NCI-H2196 treated with DMSO at 0.1 percent for 48 hours (cell line): ENCODE measurements at regions not wholly inside any gene's neighbourhood (a gene's known extent, or its start where the extent isn't known, plus 50 kb on each side); places are given as distances from the start of the nearest gene placed in this dataset.
"Not testable (repeated sequence)": the region's sequence is repeated elsewhere in the genome, so short reads cannot be mapped to it uniquely, and the experiment has no call there.

Source experiments
- DNase-seq: peaks from one replicate; lab custom pipeline; 2025; ENCODE audit not compliant: unreplicated experiment; lab: John Stamatoyannopoulos, UW

GRCh38 chr3:135393159-135393558 is 572.4 kb upstream of the PPP2R3A start:
- no peak for DNase-seq

- DNase-seq, result no peak
Measured at GRCh38 chr3:135393898-135394525, 571.5 kb upstream of the PPP2R3A start.

GRCh38 chr3:135412475-135412874 is 553.1 kb upstream of the PPP2R3A start:
- DNase-seq, result no peak

DNA sequence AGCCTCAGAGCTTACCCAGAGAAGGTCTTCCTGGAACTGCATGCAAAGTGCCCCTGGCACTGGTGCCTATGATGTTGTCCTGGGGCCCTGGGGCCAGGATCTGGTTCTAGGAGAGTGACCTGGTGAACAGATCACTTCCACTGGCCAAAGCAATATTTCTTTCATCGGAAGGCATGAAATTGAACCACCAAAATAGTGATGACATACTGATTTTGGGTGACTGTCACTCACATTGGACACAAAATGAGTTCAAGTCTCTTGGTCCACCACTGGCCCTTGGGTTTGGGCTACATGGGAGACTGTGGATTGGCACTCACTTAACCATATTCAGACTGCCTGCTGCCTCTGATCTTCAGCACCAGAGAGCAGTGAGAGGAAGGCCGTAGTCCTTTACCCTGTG is 549.3 kb upstream of the PPP2R3A start:
- no peak for DNase-seq

DNA sequence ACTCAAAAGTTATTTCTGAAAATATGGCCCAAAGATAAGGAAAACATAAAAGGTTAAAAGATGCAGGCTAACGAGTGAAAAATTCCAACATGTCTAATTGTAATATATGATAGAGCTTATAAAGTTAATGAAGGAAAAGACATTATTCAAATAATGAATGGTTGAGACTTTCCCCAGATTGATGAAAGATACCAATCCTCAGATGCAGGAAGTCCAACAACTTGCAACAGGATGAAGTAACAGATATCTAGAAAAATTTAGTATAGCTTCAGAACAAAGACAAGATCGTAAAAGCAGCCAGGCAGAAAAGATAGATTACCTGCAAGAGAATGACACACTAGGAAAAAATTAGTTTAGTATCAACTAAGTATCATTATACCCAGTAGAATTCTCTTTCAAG is 546.4 kb upstream of the PPP2R3A start:
- DNase-seq, result no peak

DNA sequence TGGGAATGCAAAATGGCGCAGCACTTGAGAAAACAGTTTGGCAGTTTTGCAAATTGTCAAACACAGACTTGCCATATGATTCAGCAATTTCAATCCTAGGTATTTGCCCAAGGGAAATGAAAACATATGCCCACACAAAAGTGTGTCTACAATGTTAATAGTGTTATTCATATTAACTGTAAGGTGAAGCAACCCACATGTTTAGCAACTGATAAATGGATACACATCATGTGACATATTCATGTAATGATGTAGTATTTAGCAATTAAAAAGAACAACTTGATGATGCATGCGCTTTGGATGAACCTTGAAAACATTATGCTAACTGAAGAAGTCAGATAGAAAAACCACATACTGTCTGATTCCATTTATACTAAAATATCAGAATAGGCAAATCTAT is 539.0 kb upstream of the PPP2R3A start:
- DNase-seq, result no peak

DNA sequence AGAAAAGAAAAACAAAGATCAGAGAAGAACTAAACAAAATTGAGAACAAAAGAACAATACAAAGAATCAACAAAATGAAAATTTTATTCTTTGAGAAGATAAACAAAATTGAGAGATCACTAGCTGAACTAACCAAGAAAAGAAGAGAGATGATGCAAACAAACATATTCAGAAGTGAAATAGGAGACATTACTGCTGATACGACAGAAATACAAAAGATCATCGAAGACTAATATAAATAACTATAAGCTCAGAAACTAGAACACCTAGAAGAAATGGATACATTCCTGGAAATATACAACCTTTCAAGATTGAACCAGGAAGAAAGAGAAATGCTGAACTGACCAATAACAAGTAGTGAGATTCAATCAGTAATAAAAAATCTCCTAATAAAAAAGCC is 533.1 kb upstream of the PPP2R3A start:
- no peak for DNase-seq

DNA sequence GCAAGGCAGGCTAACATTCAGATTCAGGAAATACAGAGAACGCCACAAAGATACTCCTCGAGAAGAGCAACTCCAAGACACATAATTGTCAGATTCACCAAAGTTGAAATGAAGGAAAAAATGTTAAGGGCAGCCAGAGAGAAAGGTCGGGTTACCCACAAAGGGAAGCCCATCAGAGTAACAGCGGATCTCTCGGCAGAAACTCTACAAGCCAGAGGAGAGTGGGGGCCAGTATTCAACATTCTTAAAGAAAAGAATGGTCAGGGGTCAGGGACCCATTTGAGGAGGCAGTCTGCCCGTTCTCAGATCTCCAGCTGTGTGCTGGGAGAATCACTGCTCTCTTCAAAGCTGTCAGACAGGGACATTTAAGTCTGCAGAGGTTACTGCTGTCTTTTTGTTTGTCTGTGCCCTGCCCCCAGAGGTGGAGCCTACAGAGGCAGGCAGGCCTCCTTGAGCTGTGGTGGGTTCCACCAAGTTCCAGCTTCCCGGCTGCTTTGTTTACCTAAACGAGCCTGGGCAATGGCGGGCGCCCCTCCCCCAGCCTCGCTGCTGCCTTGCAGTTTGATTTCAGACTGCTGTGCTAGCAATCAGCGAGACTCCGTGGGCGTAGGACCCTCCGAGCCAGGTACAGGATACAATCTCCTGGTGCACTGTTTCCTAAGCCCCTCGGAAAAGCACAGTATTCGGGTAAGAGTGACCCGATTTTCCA is 526.5 kb upstream of the PPP2R3A start:
- DNase-seq, result not testable (repeated sequence)

DNA sequence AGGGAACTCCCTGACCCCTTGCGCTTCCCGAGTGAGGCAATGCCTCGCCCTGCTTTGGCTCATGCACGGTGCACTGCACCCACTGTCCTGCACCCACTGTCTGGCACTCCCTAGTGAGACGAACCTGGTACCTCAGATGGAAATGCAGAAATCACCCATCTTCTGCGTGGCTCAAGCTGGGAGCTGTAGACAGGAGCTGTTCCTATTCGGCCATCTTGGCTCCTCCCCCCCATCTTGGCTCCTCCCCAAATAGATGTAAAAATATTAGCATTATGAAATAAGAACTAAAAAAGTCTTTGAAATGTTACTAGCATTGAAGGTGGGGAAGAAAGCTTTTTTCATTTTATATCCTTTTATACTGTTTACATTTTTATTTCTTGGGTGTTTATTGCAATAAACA is 525.9 kb upstream of the PPP2R3A start:
- DNase-seq, result not testable (repeated sequence)

DNA sequence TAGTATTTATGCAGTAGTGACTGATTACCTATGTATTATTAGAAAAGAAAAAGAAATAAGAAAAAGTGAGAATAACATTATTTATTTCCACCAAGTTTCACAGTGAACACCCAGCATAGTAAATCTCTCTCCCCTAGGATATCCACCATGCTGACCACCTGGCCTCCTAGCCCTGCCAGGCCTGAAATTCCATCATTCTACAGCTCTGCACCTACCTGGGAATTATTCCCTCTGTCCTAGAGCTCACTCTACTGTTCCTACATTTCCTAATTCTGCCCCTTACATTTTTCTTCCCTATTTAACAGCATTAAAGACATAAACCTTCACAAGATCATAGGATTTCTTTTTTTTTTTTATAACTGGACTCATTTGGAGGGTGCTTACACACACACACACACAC is 525.3 kb upstream of the PPP2R3A start:
- no peak for DNase-seq

GRCh38 chr3:135440746-135441145 is 524.8 kb upstream of the PPP2R3A start:
- no peak for DNase-seq

DNA sequence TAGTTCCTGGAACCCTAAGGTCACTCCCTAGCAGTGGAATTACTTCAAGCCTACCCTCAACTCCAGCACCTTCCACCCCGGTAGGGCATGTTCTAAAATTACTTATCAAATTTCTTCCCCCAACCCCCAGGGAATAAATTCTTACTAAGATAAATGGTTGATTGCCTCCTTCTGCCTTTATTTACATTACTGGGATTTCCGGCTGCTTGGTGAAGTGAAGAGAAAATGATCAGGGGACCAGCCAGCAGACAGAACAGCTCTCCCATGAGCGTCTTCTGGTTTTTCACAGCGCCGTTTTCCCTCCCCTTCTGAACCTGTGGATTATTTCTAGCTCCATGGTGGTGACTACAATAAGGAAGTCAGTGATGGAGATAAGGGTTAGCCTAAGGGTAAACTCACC is 521.5 kb upstream of the PPP2R3A start:
- no peak for DNase-seq

GRCh38 chr3:135447483-135447882 is 518.0 kb upstream of the PPP2R3A start:
- DNase-seq, result no peak

- no peak for DNase-seq
Measured at GRCh38 chr3:135448520-135448919, 517.0 kb upstream of the PPP2R3A start.

GRCh38 chr3:135449046-135449445 is 516.5 kb upstream of the PPP2R3A start:
- no peak for DNase-seq

DNA sequence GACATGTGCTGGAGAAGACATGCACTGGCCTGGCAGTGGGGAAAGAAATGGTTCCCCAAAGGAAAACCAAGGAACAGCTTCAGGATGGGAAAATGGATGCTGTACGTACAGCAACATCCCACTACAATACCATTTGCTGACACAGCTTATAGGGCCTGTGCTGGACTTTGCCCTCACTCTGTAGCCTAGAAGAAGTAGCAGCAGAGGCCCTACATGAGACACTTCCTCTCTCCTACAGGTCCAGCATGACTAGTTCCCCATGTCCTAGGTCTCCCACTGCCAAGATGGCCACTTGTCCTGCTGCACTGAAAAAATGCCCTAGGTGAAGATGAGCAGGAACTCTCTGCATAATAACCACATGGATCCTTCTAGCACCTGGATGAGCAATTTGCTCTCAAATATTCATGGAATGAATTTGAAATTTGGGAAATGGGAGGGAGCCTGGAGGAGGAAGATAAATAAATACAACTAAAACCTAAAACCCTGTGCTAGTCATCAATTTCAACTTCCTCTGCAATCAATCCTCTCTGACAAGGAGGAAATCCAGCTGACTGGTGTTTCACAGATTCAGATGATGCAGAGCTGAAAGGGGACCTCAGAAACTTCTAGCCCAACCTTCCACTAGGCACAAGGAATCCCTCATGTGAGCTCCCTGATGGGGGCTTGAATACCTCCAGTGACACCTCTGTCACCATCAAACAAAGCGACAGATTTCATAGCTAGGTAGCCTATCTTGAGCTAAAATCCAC is 514.3 kb upstream of the PPP2R3A start:
- no peak for DNase-seq

DNA sequence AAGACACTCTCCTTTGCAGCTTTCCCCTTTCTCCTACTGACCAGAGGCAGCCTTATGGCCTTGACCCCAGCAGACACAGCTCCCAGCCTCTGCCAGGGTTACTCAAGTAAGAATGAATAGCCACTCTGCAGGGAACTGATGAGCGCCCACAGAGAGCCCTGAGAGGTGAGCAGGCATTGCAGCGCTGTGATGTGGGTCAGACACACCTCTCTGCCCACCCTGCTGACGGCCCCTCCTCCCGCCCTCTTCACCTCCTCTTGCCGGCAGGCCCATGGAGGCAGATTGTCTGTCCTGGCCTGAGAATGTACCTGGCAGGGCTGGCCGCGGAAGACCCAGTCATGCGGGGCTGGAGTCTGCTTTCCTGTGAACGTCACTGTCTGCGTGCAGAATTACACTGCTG is 512.6 kb upstream of the PPP2R3A start:
- no peak for DNase-seq

GRCh38 chr3:135453326-135453725 is 512.2 kb upstream of the PPP2R3A start:
- DNase-seq, result no peak

GRCh38 chr3:135454890-135455289 is 510.6 kb upstream of the PPP2R3A start:
- no peak for DNase-seq

DNA sequence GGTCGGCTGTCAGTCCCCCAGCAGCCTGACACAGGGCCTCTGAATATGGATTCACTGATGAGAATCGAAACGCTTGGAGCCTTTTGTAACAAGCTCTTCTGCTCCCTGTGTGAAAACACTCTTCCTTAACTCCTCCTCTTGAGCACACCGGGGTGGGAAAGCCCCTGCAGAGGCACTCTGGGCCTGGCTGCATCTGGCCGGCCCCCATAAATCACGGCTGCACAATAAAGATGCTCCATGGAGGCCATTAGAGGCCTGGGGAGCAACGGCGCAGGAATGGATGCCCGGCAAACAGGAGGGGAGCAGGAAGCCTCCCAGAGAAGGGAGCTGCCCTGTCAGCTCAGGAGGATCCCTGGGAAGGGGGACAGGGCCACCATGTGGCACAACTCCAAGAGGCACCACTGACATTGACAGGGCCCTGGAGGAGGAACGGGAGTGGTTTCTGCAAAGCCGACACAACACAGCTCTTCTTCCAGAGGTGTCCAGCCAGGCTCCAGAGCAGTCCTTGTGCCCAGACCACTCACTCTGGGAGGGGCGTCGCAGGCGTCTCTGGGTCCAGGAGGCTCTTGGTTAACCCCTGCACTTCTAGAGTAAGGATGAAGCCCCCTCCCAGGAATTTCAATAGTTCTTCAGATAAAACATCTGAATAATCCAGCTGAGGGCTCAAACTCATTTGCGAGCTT is 509.3 kb upstream of the PPP2R3A start:
- DNase-seq, result no peak

DNA sequence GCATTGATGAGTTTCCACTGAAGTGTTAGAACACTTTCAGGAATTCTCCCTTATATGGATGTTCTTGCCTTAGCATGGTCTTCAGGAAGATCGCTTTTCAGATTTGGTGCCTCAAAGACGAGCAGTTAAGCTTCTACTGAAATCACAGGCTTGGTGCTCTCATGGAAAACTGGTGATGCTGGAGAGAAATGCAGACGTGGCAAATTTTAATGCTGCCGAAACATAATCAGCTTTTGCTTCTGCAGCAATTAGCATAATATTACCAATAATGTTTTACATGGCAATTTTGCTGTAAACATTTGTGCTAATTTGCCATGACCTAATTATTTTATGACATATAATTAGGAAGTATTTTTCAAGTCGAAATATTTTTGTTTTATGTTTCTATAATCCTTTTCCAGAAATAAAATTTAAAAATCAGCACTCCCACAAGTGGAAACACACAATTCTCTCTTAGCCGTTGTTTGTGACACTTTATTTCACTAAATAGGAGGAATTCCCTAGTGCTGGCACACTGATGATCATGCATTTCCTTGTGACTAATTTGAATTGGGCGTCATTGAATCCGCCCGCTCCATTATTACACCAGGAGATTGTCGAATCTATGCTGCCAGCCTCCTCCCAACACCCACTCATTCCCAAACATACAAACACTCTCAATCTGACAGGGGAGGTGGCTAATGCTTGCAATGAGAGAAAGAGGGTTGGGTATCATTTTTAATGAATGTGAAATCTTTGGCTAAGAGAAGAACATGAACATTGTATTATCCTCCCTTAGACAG is 506.8 kb upstream of the PPP2R3A start:
- no peak for DNase-seq
